HG03066 (cell line): ENCODE measurements at regions not wholly inside any gene's neighbourhood (a gene's known extent, or its start where the extent isn't known, plus 50 kb on each side); places are given as distances from the start of the nearest gene placed in this dataset.
"Not testable (repeated sequence)": the region's sequence is repeated elsewhere in the genome, so short reads cannot be mapped to it uniquely, and the experiment has no call there.

Experiments
- ATAC-seq: cut with Tn5 transposase; IDR thresholded peaks from one replicate; pipeline ENCODE4 v1.9.1; 2021; ENCODE audit warnings: low read depth; ENCODE audit not compliant: unreplicated experiment

DNA sequence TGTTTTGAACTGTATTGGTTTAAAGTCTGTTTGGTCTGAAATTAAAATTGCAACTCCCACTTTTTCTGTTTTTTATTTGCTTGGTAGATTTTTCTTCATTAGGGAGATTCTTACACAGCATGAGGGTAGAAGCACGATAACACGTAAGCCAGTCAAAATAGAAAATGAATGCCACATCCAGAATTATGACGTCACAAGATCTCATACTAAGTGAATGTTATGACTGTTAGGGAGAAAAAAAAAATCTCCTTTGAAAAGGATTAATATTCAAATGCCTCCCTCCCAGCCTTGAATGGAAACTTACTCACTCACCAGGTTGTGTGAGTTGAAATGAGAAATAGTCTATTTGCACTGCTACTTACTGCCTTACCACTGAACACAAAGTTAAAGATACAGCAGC is 670.8 kb downstream of the TFAP2A start:
- ATAC-seq: no peak

GRCh38 chr6:9732056-9732455 is 682.8 kb downstream of the TFAP2A start:
- no peak for ATAC-seq

DNA sequence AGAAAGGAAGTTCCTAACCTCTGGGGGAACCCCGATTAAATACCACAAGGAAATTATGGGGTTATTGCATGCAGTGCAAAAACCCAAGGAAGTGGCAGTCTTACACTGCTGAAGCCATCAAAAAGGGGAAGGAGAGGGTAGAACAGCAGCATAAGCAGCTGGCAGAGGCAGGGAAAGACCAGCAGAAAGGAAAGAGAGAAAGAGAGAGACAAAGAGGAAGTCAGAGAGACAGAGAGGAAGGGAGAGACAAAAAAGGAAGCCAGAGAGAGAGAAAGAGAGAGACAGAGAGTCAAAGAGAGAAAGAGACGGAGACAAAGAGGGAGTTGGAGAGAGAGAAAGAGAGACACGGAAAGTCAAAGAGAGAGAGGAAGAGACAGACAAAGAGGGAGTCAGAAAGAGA is 689.1 kb downstream of the TFAP2A start:
- not testable (repeated sequence) for ATAC-seq

DNA sequence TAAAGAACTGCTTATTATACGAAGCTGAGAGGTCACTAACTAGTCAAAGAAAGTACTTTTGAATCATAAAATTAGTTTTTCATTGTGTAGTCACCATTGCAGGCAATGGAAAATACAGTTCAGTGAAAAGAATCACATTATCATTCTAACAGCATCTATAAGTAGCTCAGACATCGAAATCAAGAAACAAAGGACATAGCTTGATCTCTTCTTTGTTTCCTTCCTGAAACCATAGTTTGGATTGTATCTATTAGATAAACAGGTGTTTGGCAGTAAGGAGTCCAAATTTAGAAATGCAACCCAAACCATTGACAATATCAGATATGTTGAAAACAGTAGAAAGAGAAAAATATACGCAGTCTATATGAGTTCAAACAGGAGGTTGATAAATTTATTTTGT is 697.3 kb downstream of the TFAP2A start:
- no peak for ATAC-seq

- no peak for ATAC-seq
These were observed 703.5 kb downstream of the TFAP2A start for GRCh38 chr6:9711365-9711764.

DNA sequence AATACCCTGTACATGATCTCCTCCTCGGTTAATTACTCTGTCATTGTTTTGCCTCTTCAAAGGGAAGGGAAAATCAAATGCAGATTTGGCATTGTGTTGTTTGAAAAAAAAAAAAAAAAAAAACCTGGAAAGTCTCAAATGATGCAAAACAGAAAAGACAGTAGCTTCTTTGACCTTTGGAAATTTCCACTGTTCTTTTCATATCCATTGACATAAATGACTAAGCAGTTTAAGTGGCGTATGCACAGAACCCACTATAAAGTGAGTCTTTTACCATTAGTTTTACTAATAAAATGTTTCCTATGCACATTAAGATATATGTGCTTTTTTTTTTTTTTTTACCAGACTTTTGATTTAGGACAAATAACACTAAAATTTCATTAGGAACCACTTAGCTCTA is 704.3 kb downstream of the TFAP2A start:
- ATAC-seq: no peak

- no peak for ATAC-seq
These were observed 706.3 kb downstream of the TFAP2A start for GRCh38 chr6:9708600-9708999.

DNA sequence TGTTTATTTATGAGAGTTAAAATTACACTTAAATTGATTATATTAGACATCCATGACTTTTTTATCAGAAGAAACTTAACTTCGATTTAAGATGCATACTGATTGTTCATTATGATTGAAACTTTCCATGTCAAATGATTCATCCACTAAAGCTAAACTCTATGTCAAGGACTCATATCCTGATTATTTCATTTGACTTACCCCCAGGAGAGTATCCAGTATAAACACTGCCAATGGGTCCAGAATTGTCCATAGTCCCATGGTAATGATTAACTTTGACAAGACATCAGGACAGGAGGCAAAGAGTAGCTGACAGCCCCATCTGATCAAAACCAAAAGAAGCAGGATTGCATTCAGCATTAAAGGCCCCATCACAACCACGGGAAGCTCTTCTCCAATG is 709.9 kb downstream of the TFAP2A start:
- ATAC-seq: no peak

GRCh38 chr6:9702914-9703313 is 712.0 kb downstream of the TFAP2A start:
- ATAC-seq: no peak

DNA sequence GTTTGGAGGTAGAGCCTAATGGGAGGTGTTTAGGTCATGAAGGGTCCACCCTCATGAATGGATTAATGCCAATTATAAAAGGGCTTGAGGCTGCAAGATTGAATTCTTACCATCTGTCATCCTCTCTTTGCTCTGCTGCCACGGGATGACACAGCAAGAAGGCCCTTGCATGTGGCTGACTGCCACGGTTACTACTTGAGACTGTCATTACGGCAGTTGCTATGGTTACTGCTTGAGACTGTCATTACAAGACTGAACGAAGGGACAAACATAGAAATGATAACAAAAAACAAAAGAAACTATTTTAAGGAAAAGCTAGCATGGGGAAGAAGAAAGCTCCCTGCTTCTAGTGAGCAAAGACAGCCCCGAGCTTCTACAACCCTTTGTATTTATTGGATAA is 715.0 kb downstream of the TFAP2A start:
- ATAC-seq: no peak

- no peak for ATAC-seq
These were observed 717.5 kb downstream of the TFAP2A start for GRCh38 chr6:9697263-9697931.

DNA sequence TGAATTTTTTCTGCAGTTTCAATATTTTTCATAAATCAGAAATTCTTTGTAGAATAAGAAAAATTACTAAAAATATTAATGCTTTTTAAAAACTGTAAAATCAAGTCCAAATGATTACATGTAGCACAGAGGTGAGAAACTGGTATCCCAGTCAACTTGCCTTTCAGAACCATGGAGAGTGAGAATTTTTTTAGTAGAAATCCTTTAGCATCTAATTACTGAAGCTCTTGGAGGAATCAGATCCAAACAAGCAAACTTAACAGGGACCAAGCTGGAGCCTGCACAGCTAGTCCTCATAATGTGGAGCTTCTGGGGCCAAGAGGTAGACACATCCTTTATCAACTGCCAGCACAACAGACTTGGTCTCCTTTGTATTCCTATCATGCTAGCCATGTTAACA is 724.5 kb downstream of the TFAP2A start:
- no peak for ATAC-seq

DNA sequence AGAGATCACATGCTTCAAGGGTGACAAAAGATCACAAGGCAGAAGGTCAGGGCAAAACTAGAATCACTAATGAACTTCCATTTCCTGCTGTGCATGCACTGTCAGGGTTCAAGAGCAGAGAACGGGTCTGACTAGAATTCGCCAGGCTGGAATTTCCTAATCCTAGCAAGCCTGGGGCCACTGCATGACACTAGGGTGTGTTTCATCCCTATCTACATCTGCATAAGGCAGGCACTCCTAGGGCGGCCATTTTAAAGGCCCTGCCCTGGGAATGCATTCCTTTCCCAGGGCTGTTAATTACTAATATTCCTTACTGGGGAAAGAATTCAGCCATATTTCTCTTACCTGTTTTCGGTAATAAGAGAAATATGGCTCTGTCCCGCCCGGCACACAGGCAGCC is 734.1 kb downstream of the TFAP2A start:
- ATAC-seq: not testable (repeated sequence)

DNA sequence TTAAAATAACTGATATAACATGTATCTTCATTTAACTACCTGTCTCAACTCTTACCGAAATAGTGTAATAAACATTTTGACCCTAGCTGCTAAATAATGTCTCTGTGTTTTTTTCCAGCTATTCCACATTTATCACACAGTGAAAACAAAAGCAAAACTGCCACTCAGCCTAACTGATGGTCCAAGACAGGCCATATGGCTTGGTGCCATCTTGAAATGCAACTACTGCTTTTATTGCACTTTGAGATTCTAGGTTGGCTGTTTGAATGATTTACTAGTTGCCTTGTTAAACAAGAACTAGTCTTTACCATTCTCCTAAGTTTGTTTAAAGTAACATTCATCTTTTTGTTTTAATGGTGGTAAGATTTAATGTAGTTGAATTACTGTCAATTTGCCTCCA is 739.8 kb downstream of the TFAP2A start:
- no peak for ATAC-seq

GRCh38 chr6:9659848-9660247 is 755.0 kb downstream of the TFAP2A start:
- ATAC-seq: no peak

DNA sequence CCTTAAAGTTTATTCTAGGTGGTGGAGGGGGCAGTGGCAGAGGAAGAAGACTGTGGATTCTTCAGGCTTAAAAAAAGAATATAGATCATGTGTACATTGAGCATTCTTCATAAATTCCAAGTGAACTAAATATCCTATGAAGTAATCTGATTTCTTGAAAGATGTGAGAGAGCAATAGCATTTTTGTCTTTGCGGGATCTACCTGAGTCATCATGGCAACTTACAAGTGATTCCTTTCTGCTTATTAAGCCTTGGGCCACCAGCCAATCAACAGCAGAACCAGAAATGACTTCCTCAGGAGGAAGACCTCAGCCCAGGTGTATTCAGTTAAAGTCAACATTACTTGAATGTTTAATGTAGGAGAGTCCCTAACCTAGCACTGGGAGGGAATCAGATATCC is 756.9 kb downstream of the TFAP2A start:
- ATAC-seq: no peak

- ATAC-seq: no peak
These were observed 767.3 kb downstream of the TFAP2A start for GRCh38 chr6:9647599-9647998.

DNA sequence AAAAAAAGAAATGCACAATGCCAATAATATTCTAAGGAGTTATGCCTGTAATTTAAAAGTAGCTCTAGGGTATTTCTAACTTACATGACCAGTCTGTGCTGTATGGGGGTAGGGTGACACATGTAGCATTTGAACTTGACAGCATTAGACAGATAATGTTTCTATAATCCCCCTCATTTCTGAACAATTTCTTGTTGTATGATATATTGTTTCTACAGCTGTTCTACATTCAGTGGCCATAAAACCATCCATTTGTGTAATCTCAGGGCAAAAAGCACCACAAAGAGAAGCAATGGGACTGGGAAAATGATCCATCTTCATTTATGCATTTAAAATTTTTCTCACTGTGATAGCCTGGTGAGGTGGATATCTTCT is 767.8 kb downstream of the TFAP2A start:
- no peak for ATAC-seq

- no peak for ATAC-seq
These were observed 768.4 kb downstream of the TFAP2A start for GRCh38 chr6:9646342-9647070.

DNA sequence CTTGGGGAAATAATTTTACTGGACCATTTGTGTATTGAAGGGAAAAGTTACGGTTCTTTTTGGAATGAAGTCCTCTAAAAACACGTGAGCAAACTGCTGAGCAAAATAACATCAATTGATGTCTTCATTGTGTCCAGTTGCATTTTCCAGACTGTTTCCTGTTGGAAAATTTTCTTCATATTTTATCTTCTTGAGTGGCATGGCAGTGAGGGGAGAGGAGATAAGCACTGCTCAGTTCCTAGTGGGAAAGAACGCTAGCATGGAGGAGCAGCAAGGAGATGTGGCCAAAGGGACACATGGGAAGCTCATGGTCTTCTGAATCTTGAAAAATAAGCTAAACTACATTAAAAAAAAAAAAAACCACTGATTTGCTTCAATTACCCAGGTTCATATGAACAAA is 776.0 kb downstream of the TFAP2A start:
- ATAC-seq: no peak

DNA sequence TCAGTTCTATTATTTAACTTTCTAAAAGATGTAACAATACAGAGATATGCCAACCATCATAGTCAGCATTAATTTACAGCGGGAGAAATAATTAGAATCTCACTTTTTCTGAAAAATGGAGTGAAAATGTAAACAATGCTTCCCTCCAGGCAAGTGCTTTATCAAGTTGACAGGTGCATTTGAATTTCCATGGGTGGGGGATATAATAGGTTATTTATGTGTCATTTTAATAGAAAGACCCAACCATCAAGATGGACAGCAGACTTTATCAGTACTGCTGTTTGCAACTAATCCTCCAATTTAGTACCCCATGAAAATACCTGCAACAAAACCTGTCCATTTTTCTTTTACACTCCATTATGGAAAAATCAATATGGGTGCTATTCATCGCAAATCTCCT is 780.1 kb downstream of the TFAP2A start:
- ATAC-seq: no peak

GRCh38 chr6:9632026-9632425 is 782.8 kb downstream of the TFAP2A start:
- ATAC-seq: no peak
